Ovary (tissue), 7 donors: ENCODE measurements at regions not wholly inside any gene's neighbourhood (a gene's known extent, or its start where the extent isn't known, plus 50 kb on each side); places are given as distances from the start of the nearest gene placed in this dataset.

Source experiments
- DNase-seq, 5 donors: peaks; one replicate each; pipeline ENCODE4 v3.0.0-alpha.2; 2019 to 2020
- H3K27ac ChIP-seq, 2 donors: fragments of 200-600 bp; one replicate each; pipeline versions ENCODE4 v1.5.1 to v1.8.0; 2019 to 2022
- H3K27me3 ChIP-seq: fragments of 200-600 bp; one replicate; pipeline ENCODE4 v1.8.0; 2022
- H3K36me3 ChIP-seq: fragments of 200-600 bp; sonication (generic); one replicate; pipeline ENCODE4 v1.5.1; 2019
- H3K4me1 ChIP-seq: one replicate; pipeline ENCODE4 v1.8.1; 2013; ENCODE audit warnings: mild to moderate bottlenecking, moderate library complexity; ENCODE audit not compliant: insufficient read depth
- H3K4me3 ChIP-seq: fragments of 200-600 bp; sonication (generic); one replicate; pipeline ENCODE4 v1.5.1; 2017
- H3K9me3 ChIP-seq, 2 donors: fragments of 200-600 bp in 1 of 2; sonication (generic) in 1 of 2; one replicate each; pipeline versions ENCODE4 v1.5.1 to v1.8.1; 2013 to 2019; ENCODE audit warnings: mild to moderate bottlenecking in 1 of 2, moderate library complexity in 1 of 2
- EP300 ChIP-seq: sonication (generic); formaldehyde crosslinking; IDR thresholded peaks from one replicate; pipeline ENCODE4 v1.6.1; 2017; ENCODE audit warnings: antibody characterized with exemption
- POLR2A ChIP-seq: fragments of 450-650 bp; IDR thresholded peaks from one replicate; pipeline ENCODE4 v1.6.1; 2017; ENCODE audit warnings: antibody characterized with exemption, mild to moderate bottlenecking, moderate library complexity
- WGBS, 3 donors: extraction: QIAGEN DNeasy Blood & Tissue Kit in 1 of 3; methylation state at CpG; one replicate each; pipeline versions ENCODE4 v1.1.5 to v1.1.7; 2013 to 2017; 5-methylcytosine and 5-hydroxymethylcytosine counted together
- intact Hi-C, 4 donors: fragments of 100-400 bp; cut with DNase I; formaldehyde crosslinking; loops; one replicate each; pipeline versions ENCODE4 v1.11.0 to v1.15.1; 2022 to 2023
- TF ChIP-seq, protein P1 (sequence below), 3 donors: fragments of 450-650 bp in 2 of 3; fragments of 200-600 bp in 1 of 3; IDR thresholded peaks; one replicate each; pipeline versions ENCODE4 v1.5.1 to v1.8.0; 2016 to 2022; ENCODE audit warnings: antibody characterized with exemption in 3 of 3, mild to moderate bottlenecking in 1 of 3
- donor health status: DM: no; HTN: no; CAD: no; lungs with moderate emphysema.
- donor health status: DM: no; HTN: no; CAD: no.
- donor health status: Bipolar disorder and iron deficiency.
- donor health status: DM: no; HTN: no; CAD: no.
- donor health status: DM: yes; HTN: yes; CAD: no.

DNA sequence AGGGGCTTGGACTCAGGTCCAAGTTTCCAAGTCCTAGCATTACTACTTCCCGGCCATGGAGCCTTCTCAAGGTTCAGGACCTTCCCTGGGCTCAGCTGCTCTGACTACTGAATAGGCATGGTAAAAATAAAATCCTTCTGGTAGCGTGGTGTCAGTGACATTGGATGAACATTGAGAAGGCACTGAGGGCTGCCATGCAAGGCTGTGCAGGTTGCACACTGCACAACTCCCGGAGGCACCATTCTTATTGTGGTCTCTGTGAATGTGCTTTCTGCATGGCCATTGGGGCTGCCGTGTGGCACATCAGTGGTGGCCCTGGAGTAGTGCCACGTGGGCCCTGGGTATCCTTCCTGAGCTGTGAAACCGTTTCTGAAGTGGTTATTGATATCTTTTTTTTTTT is 250.2 kb upstream of the CIBAR2 start:
- 86 to 91% (median 87%) methylated on average over 6 of the region's 6 CpGs for WGBS, 3 donors
- H3K27ac ChIP-seq: no peak overlapping the region
- H3K36me3 ChIP-seq: no peaks in the 10 kb centered on the region
- TF ChIP-seq, protein P1, sequence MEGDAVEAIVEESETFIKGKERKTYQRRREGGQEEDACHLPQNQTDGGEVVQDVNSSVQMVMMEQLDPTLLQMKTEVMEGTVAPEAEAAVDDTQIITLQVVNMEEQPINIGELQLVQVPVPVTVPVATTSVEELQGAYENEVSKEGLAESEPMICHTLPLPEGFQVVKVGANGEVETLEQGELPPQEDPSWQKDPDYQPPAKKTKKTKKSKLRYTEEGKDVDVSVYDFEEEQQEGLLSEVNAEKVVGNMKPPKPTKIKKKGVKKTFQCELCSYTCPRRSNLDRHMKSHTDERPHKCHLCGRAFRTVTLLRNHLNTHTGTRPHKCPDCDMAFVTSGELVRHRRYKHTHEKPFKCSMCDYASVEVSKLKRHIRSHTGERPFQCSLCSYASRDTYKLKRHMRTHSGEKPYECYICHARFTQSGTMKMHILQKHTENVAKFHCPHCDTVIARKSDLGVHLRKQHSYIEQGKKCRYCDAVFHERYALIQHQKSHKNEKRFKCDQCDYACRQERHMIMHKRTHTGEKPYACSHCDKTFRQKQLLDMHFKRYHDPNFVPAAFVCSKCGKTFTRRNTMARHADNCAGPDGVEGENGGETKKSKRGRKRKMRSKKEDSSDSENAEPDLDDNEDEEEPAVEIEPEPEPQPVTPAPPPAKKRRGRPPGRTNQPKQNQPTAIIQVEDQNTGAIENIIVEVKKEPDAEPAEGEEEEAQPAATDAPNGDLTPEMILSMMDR (IDR thresholded peaks at IDR 0.05): no peak
- TF ChIP-seq EP300 (no peak), POLR2A (no peak)
- no peaks in the 10 kb centered on the region for H3K9me3 ChIP-seq
- no peak for DNase-seq
- peaks cover 10% of the 10 kb centered on the region for H3K4me1 ChIP-seq
- intact Hi-C loops: no loop called here
- H3K27me3 ChIP-seq: no peaks in the 10 kb centered on the region
- H3K4me3 ChIP-seq: no peak overlapping the region

DNA sequence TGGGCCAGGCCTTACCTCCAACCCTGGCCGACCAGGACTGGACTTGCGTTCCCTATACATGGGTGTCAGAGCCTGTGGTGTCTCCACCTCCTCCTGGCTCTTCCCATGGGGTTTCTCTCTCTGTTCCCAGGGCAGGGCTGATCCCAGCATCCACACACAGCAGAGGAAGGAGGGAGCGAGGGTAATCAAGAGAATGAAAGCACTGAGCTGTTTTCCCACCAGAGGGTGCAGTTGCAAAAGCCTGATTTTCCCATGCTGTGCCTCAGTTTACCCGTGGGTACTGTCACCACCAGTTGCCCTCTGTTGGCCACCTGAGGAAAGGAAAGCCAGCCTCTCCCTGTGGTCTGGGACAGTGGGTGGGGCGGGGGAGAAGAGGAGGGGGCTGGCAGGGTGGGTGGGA is 249.7 kb upstream of the GSE1 start:
- Histone ChIP-seq H3K36me3 (no peaks in the 10 kb centered on the region), H3K4me1 (peaks cover 10% of the 10 kb centered on the region), H3K27ac (no peak overlapping the region), H3K27me3 (no peaks in the 10 kb centered on the region), H3K9me3 (no peaks in the 10 kb centered on the region), H3K4me3 (no peak overlapping the region)
- intact Hi-C loops: no loop called here
- no peak for DNase-seq
- WGBS, 3 donors: 92 to 97% (median 97%) methylated on average over 5 of the region's 5 CpGs
- TF ChIP-seq, protein P1 (IDR thresholded peaks at IDR 0.05): no peak
- TF ChIP-seq EP300: no peak
- no peak for TF ChIP-seq POLR2A

DNA sequence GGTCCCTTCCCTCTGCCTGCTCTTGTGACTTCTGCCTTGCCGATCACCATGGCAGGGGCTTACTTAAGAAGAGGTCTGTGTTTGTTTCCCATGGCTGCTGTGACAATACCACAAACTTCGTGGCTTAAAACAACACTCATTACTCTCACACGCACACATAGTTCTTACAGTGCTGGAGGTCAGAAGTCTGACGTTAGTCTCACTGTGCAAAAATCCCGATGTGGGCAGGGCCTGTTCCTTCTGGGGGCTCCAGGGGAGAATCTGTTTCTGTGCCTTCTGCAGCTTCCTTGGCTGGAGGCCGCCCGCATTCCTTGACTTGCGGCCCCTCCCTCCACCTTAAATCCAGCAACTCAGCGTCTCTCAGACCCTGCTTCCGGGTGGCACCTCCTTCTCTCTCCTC is 249.2 kb upstream of the GSE1 start:
- intact Hi-C loops: no loop called here
- H3K9me3 ChIP-seq: no peaks in the 10 kb centered on the region
- no peak for DNase-seq
- H3K36me3 ChIP-seq: no peaks in the 10 kb centered on the region
- peaks cover 10% of the 10 kb centered on the region for H3K4me1 ChIP-seq
- H3K27ac ChIP-seq: no peak overlapping the region
- whole genome bisulfite sequencing, 3 donors: 93 to 94% (median 94%) methylated on average over 10 of the region's 10 CpGs
- H3K4me3 ChIP-seq: no peak overlapping the region
- TF ChIP-seq POLR2A (no peak), EP300 (no peak)
- TF ChIP-seq, protein P1 (IDR thresholded peaks at IDR 0.05): no peak
- no peaks in the 10 kb centered on the region for H3K27me3 ChIP-seq

DNA sequence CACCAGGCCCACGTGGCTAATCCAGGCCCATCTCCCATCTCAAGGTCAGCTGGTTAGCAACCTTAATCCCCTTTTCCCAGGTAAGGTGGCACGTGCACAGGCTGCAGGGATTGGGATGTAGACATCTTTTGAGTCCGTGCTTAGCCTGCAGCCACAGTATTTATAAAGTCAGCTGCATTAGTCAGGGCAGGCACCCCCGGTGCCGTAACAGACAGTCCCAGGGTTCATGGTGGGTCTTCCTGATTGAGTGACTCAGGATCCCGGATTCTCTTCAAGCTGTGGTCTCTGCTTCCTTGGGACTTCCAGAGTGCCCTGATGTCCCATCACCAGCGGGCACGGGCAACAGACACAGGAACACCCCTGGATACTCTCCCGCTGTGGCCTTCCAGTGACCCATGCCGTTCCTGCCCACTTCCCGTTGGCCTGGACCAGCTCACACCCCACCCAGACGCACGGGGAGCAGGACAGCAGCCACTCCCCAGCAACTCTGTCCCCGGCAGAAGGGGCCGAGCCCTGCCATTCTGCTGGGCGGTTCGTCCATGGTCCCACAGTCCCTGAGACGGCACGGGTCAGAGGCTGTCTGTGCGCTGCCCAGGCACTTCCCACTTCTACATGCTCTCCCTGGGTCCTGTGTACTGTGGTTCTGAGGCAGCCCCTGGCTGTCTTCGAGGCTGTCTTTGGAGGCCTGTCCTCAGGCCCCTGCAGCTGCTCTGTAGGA is 248.6 kb upstream of the GSE1 start:
- Histone ChIP-seq H3K4me3 (no peak overlapping the region), H3K9me3 (no peaks in the 10 kb centered on the region), H3K36me3 (no peaks in the 10 kb centered on the region), H3K4me1 (peaks cover 4% of the 10 kb centered on the region), H3K27me3 (no peaks in the 10 kb centered on the region), H3K27ac (no peak overlapping the region)
- WGBS, 3 donors: 90 to 91% (median 91%) methylated on average over 17 to 21 of the region's 21 CpGs
- DNase-seq: no peak
- no peak for TF ChIP-seq POLR2A
- TF ChIP-seq, protein P1 (IDR thresholded peaks at IDR 0.05): no peak
- no peak for TF ChIP-seq EP300
- intact Hi-C loops: no loop called here
